Astrocyte (in vitro differentiated cells and primary cell): ENCODE measurements at regions not wholly inside any gene's neighbourhood (a gene's known extent, or its start where the extent isn't known, plus 50 kb on each side); places are given as distances from the start of the nearest gene placed in this dataset.

Source experiments
- DNase-seq: peaks from one replicate; pipeline ENCODE4 v3.0.0-alpha.2; 2010; ENCODE audit warnings: low read depth
- FAIRE-seq: peaks from 2 replicates; lab custom pipeline; 2011; peaks lifted over from hg19 to GRCh38; lab: Jason Lieb, UNC
- H2AFZ ChIP-seq: 2 replicates; pipeline ENCODE4 v1.6.0; 2012; ENCODE audit warnings: low read depth, low read length, inconsistent platforms
- H3K27ac ChIP-seq: 2 replicates; pipeline ENCODE4 v1.5.1; 2011; ENCODE audit warnings: low read depth, low read length, inconsistent platforms
- H3K27me3 ChIP-seq: 2 replicates; pipeline ENCODE4 v1.6.0; 2011; ENCODE audit warnings: low read length, inconsistent platforms; ENCODE audit not compliant: insufficient read depth
- H3K36me3 ChIP-seq: 2 replicates; pipeline ENCODE4 v1.5.1; 2011; ENCODE audit warnings: low read length, inconsistent platforms; ENCODE audit not compliant: insufficient read depth
- H3K4me1 ChIP-seq: 2 replicates; pipeline ENCODE4 v1.5.1; 2011; ENCODE audit warnings: low read length, inconsistent platforms; ENCODE audit not compliant: insufficient read depth
- H3K4me2 ChIP-seq: 2 replicates; pipeline ENCODE4 v1.6.0; 2012; ENCODE audit warnings: low read length, inconsistent platforms
- H3K4me3 ChIP-seq: 2 replicates; pipeline ENCODE4 v1.5.1; 2011; ENCODE audit warnings: low read depth, mild to moderate bottlenecking, low read length, inconsistent platforms; ENCODE audit not compliant: insufficient read depth
- H3K79me2 ChIP-seq: 2 replicates; pipeline ENCODE4 v1.6.0; 2012; ENCODE audit warnings: mild to moderate bottlenecking, low read length, inconsistent platforms; ENCODE audit not compliant: insufficient read depth
- H3K9ac ChIP-seq: 2 replicates; pipeline ENCODE4 v1.6.0; 2012; ENCODE audit warnings: mild to moderate bottlenecking, low read length, inconsistent platforms
- H3K9me3 ChIP-seq: 2 replicates; pipeline ENCODE4 v1.5.1; 2012; ENCODE audit warnings: low read depth, mild to moderate bottlenecking, low read length, inconsistent platforms; ENCODE audit not compliant: insufficient read depth
- H4K20me1 ChIP-seq: 2 replicates; pipeline ENCODE4 v1.6.0; 2012; ENCODE audit warnings: low read length, inconsistent platforms; ENCODE audit not compliant: insufficient read depth
- H3K27ac Mint-ChIP-seq: one replicate; pipeline ENCODE4 v1.8.0; 2021; ENCODE audit warnings: mild to moderate bottlenecking, mixed read lengths; ENCODE audit not compliant: unreplicated experiment
- H3K27me3 Mint-ChIP-seq: one replicate; pipeline ENCODE4 v1.8.0; 2021; ENCODE audit warnings: low read depth, mixed read lengths; ENCODE audit not compliant: unreplicated experiment
- H3K36me3 Mint-ChIP-seq: one replicate; pipeline ENCODE4 v1.8.0; 2021; ENCODE audit warnings: low read depth, mixed read lengths; ENCODE audit not compliant: unreplicated experiment
- H3K4me1 Mint-ChIP-seq: one replicate; pipeline ENCODE4 v1.8.0; 2021; ENCODE audit warnings: low read depth, mixed read lengths; ENCODE audit not compliant: unreplicated experiment
- H3K4me3 Mint-ChIP-seq: one replicate; pipeline ENCODE4 v1.8.0; 2021; ENCODE audit warnings: mild to moderate bottlenecking, moderate library complexity, mixed read lengths; ENCODE audit not compliant: unreplicated experiment
- H3K9me3 Mint-ChIP-seq: one replicate; pipeline ENCODE4 v1.8.0; 2021; ENCODE audit warnings: mild to moderate bottlenecking, mixed read lengths; ENCODE audit not compliant: unreplicated experiment
- CTCF ChIP-seq: IDR thresholded peaks from 2 replicates; pipeline ENCODE4 v1.5.1; 2011; ENCODE audit warnings: low read depth, mild to moderate bottlenecking, inconsistent platforms, low read length, moderate library complexity; ENCODE audit not compliant: insufficient read depth
- EZH2 ChIP-seq: IDR thresholded peaks from 2 replicates; pipeline ENCODE4 v1.6.1; 2012; ENCODE audit warnings: mild to moderate bottlenecking, low read length, inconsistent platforms; ENCODE audit not compliant: insufficient read depth

- no peak overlapping the region for H3K4me3 ChIP-seq
- H3K9me3 ChIP-seq = no peaks in the 10 kb centered on the region
- no peak overlapping the region for H3K9ac ChIP-seq
- no peak overlapping the region for H2AFZ ChIP-seq
- no peaks in the 10 kb centered on the region for H4K20me1 ChIP-seq
- TF ChIP-seq CTCF = no peak
- TF ChIP-seq EZH2 = no peak
- Mint-ChIP-seq H3K9me3 (peaks cover 3% of the 10 kb centered on the region), H3K27me3 (peaks cover 1% of the 10 kb centered on the region), H3K36me3 (no peaks in the 10 kb centered on the region), H3K4me3 (no peak overlapping the region), H3K27ac (no peak overlapping the region), H3K4me1 (no peaks in the 10 kb centered on the region)
- FAIRE-seq = no peak
- H3K4me2 ChIP-seq = no peak overlapping the region
- H3K79me2 ChIP-seq = no peaks in the 10 kb centered on the region
- no peaks in the 10 kb centered on the region for H3K4me1 ChIP-seq
- no peaks in the 10 kb centered on the region for H3K36me3 ChIP-seq
- DNase-seq = no peak
- no peak overlapping the region for H3K27ac ChIP-seq
- peaks cover 2% of the 10 kb centered on the region for H3K27me3 ChIP-seq
Observed at GRCh38 chr13:36543671-36544070, 111.4 kb downstream of the CCNA1 start.

DNA sequence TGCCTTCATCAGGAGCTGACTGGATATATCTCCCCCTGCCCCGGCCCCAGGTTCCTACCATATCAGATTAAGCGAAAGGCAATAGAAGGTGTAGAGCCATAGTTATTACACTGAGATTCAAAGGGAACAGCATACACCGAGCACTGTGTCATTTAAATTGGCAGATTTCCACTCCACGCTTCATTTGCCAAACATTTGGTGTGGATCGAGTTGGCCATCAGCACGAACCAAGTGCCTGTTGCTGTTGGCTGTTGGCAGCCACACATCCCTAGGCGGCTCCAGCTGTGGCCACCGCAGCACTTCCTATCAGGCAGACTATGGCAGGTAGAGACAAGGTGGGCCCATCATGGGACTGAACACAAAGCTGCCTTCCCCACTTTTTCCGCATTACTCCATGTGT lies 115.8 kb downstream of the CCNA1 start:
- Histone ChIP-seq H2AFZ (no peak overlapping the region), H3K36me3 (no peaks in the 10 kb centered on the region), H3K27ac (no peak overlapping the region), H3K79me2 (no peaks in the 10 kb centered on the region), H3K9me3 (no peaks in the 10 kb centered on the region), H3K4me2 (no peak overlapping the region), H4K20me1 (no peaks in the 10 kb centered on the region), H3K9ac (no peak overlapping the region), H3K4me3 (no peak overlapping the region), H3K4me1 (no peaks in the 10 kb centered on the region), H3K27me3 (peaks cover 2% of the 10 kb centered on the region)
- no peak for TF ChIP-seq CTCF
- no peak for TF ChIP-seq EZH2
- FAIRE-seq (no peak), DNase-seq (no peak)
- Mint-ChIP-seq H3K27ac (no peak overlapping the region), H3K4me1 (peaks cover 6% of the 10 kb centered on the region), H3K27me3 (peaks cover 7% of the 10 kb centered on the region), H3K9me3 (peaks cover 2% of the 10 kb centered on the region), H3K4me3 (no peak overlapping the region), H3K36me3 (no peaks in the 10 kb centered on the region)

DNA sequence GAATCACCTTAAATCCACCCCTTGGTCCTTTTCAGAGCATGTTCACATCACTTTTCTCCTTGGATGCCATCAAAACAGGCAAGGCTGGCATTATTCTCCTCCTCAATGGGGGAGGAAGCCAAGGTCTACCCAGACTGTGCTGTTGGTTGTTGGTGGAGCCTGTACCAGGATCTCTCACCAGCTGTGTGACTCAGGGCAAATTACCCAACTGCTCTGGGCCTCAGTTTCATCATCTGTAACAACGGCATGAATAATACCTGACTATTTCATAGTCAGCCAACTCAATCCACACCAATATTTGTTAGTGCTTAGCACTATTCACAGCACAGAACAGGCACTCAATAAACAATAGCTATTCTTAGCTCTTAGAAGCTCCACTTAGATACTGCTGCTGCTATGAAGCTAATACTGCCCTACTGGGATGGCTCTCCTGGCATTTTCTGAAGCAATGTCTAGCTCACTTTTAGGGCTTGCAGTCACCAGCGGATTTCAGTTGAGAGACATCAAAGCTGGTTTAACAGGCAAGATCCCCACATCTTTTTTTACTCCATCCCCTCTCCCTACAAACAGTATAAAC lies 116.9 kb downstream of the CCNA1 start:
- Mint-ChIP-seq H3K27me3 (peaks cover 7% of the 10 kb centered on the region), H3K9me3 (peaks cover 2% of the 10 kb centered on the region), H3K36me3 (no peaks in the 10 kb centered on the region), H3K4me3 (no peak overlapping the region), H3K27ac (no peak overlapping the region), H3K4me1 (peaks cover 6% of the 10 kb centered on the region)
- Histone ChIP-seq H3K79me2 (no peaks in the 10 kb centered on the region), H3K4me2 (no peak overlapping the region), H3K36me3 (no peaks in the 10 kb centered on the region), H3K4me1 (no peaks in the 10 kb centered on the region), H3K27me3 (peaks cover 2% of the 10 kb centered on the region), H3K4me3 (no peak overlapping the region), H3K9ac (no peak overlapping the region), H2AFZ (no peak overlapping the region), H3K27ac (no peak overlapping the region), H3K9me3 (no peaks in the 10 kb centered on the region), H4K20me1 (no peaks in the 10 kb centered on the region)
- TF ChIP-seq EZH2 (no peak), CTCF (no peak)
- FAIRE-seq (no peak), DNase-seq (no peak)
